ENCODE measurements at regions not wholly inside any gene's neighbourhood (a gene's known extent, or its start where the extent isn't known, plus 50 kb on each side); places are given as distances from the start of the nearest gene placed in this dataset.

DNA sequence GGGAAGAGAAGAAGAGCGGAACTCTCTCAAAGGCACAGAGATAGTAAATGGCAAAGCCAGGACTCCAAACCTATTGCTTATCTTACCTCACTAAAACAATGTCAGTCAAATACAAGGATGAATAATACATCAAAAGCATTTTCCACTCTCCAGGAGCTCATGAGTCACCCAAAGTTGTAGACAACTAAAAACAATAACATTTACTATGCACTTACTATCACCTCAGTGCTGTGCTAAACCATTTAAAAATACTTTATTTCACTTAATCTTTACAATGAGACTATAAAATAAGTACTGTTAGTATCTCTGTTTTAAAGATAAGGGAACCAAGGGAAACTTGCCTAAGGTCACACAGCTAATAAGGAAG, 163.2 kb upstream of the SPANXC start:
- Histone ChIP-seq H3K27me3 (replicated peaks in 1 of 4; ENCODE audit: control insufficient read depth in 3 of 4, extremely low read depth in 1 of 4, insufficient read depth in 3 of 4, low read length in 3 of 4) (no peaks in the 10 kb centered on the region), H2BK12ac (ENCODE audit: low read depth, low read length) (no peak overlapping the region), H2BK5ac (ENCODE audit: low read depth, low read length) (no peak overlapping the region), H2BK20ac (ENCODE audit: low read length) (no peak overlapping the region), H3K9me3 (ENCODE audit: insufficient read depth in 2 of 2, low read depth in 1 of 2, low read length in 1 of 2) (no peaks in the 10 kb centered on the region), H2BK120ac (replicated peaks; ENCODE audit: low read depth, low read length) (no peak overlapping the region), H4K91ac (replicated peaks; ENCODE audit: insufficient read length, low read length) (no peak overlapping the region), H3K27ac (ENCODE audit: low read depth, low read length) (no peak overlapping the region), H3K23me2 (ENCODE audit: low read depth, low read length) (no peaks in the 10 kb centered on the region), H3K4me1 (replicated peaks in 1 of 4; ENCODE audit: control insufficient read depth in 3 of 4, insufficient read depth in 4 of 4, low read length in 3 of 4) (no peaks in the 10 kb centered on the region), H4K8ac (ENCODE audit: extremely low read depth, insufficient read depth, low read length) (no peak overlapping the region), H4K20me1 (replicated peaks in 1 of 2; ENCODE audit: control insufficient read depth in 1 of 2, insufficient read depth in 2 of 2, low read length in 2 of 2) (no peaks in the 10 kb centered on the region), H3K4me3 (ENCODE audit: extremely low read depth in 1 of 4, insufficient read depth in 2 of 4, low read depth in 3 of 4, low read length in 4 of 4) (no peak overlapping the region), H3K79me1 (ENCODE audit: low read depth, low read length) (no peaks in the 10 kb centered on the region), H3K23ac (ENCODE audit: insufficient read length) (no peak overlapping the region), H3K79me2 (ENCODE audit: control insufficient read depth in 1 of 2, insufficient read depth in 2 of 2, low read length in 2 of 2) (no peaks in the 10 kb centered on the region), H3K9ac (replicated peaks in 1 of 4; ENCODE audit: extremely low read depth in 1 of 4, low read depth in 3 of 4, low read length in 3 of 4) (no peak overlapping the region), H2AK5ac (ENCODE audit: low read depth, low read length) (no peak overlapping the region), H3K18ac (ENCODE audit: extremely low read depth, low read length) (no peak overlapping the region), H2BK15ac (ENCODE audit: low read length) (no peak overlapping the region), H2AFZ (ENCODE audit: low read length) (no peak overlapping the region), H3K4me2 (ENCODE audit: insufficient read depth in 1 of 2, low read depth in 2 of 2, low read length in 2 of 2) (no peak overlapping the region), H3K4ac (replicated peaks; ENCODE audit: insufficient read length, low read depth, low read length) (no peak overlapping the region), H3K14ac (ENCODE audit: insufficient read length) (no peak overlapping the region), H3K36me3 (ENCODE audit: control insufficient read depth in 2 of 4, insufficient read depth in 4 of 4, low read length in 3 of 4) (no peaks in the 10 kb centered on the region), H4K5ac (ENCODE audit: insufficient read length, low read depth, low read length) (no peak overlapping the region), H3K56ac (replicated peaks; ENCODE audit: insufficient read length, low read depth, low read length) (no peak overlapping the region)
- CTCF ChIA-PET (ENCODE audit: partially characterized antibody), result no interaction called here
- POLR2A ChIA-PET (ENCODE audit: partially characterized antibody), result no interaction called here
- FAIRE-seq (no peak), DNase-seq (ENCODE audit: low read depth in 1 of 2, low spot score in 2 of 2) (no peak)
- WGBS, 2 experiments (ENCODE audit: extremely low coverage in 1 of 2, insufficient coverage in 1 of 2, insufficient read length in 1 of 2, insufficient replicate concordance in 2 of 2, low coverage in 1 of 2, low lambda C conversion rate in 2 of 2, missing lambda C conversion rate in 1 of 2), result 75% methylated on average over 1 of the region's 1 CpG; no CpG with 5 or more reads in 1 of the 2 experiments
- no peak for TF ChIP-seq EP300 (IDR thresholded peaks at IDR 0.05; ENCODE audit: borderline replicate concordance in 1 of 2, low read depth in 2 of 2, low read length in 2 of 2)
- TF ChIP-seq CTBP2 (IDR thresholded peaks at IDR 0.05; ENCODE audit: borderline replicate concordance, insufficient read depth, insufficient read length, low read length), result no peak
- no peak for TF ChIP-seq SP1 (IDR thresholded peaks at IDR 0.05; ENCODE audit: low read depth, low read length)
- TF ChIP-seq CBX5 (IDR thresholded peaks at IDR 0.05; ENCODE audit: low read depth, low read length), result no peak

Data from H1 (cell line).